DMS 273 (cell line): ENCODE measurements at regions not wholly inside any gene's neighbourhood (a gene's known extent, or its start where the extent isn't known, plus 50 kb on each side); places are given as distances from the start of the nearest gene placed in this dataset.
"Not testable (repeated sequence)": the region's sequence is repeated elsewhere in the genome, so short reads cannot be mapped to it uniquely, and the experiment has no call there.

Experiments used
- DNase-seq: peaks from one replicate; lab custom pipeline; 2025; ENCODE audit not compliant: unreplicated experiment; lab: John Stamatoyannopoulos, UW

GRCh38 chr9:2391509-2392132, 230.0 kb upstream of the VLDLR start:
- not testable (repeated sequence) for DNase-seq

GRCh38 chr9:2394087-2394741, 227.4 kb upstream of the VLDLR start:
- not testable (repeated sequence) for DNase-seq

GRCh38 chr9:2395814-2396612, 225.6 kb upstream of the VLDLR start:
- no peak for DNase-seq

GRCh38 chr9:2396622-2397285, 224.8 kb upstream of the VLDLR start:
- DNase-seq: no peak

GRCh38 chr9:2397875-2398274, 223.7 kb upstream of the VLDLR start:
- DNase-seq: not testable (repeated sequence)

GRCh38 chr9:2401746-2402145, 219.8 kb upstream of the VLDLR start:
- not testable (repeated sequence) for DNase-seq

GRCh38 chr9:2403701-2404100, 217.9 kb upstream of the VLDLR start:
- no peak for DNase-seq

- no peak for DNase-seq
Observed at GRCh38 chr9:2406252-2406651, 215.3 kb upstream of the VLDLR start.

GRCh38 chr9:2407450-2407849, 214.1 kb upstream of the VLDLR start:
- no peak for DNase-seq

- no peak for DNase-seq
Observed at GRCh38 chr9:2411459-2412215, 209.9 kb upstream of the VLDLR start.

- no peak for DNase-seq
Observed at GRCh38 chr9:2413160-2413805, 208.3 kb upstream of the VLDLR start.

GRCh38 chr9:2414465-2414864, 207.1 kb upstream of the VLDLR start:
- DNase-seq: no peak

- DNase-seq: no peak
Observed at GRCh38 chr9:2415326-2415725, 206.3 kb upstream of the VLDLR start.

- no peak for DNase-seq
Observed at GRCh38 chr9:2417730-2418129, 203.9 kb upstream of the VLDLR start.

- DNase-seq: peak; percentile 67
Observed at GRCh38 chr9:2418619-2419018, 203.0 kb upstream of the VLDLR start.

GRCh38 chr9:2419347-2419746, 202.2 kb upstream of the VLDLR start:
- no peak for DNase-seq

- DNase-seq: no peak
Observed at GRCh38 chr9:2420543-2420942, 201.0 kb upstream of the VLDLR start.

GRCh38 chr9:2424619-2425033, 197.0 kb upstream of the VLDLR start:
- DNase-seq: no peak

- DNase-seq: no peak
Observed at GRCh38 chr9:2425676-2426075, 195.9 kb upstream of the VLDLR start.

GRCh38 chr9:2427120-2427891, 194.3 kb upstream of the VLDLR start:
- no peak for DNase-seq
